ENCODE measurements at regions not wholly inside any gene's neighbourhood (a gene's known extent, or its start where the extent isn't known, plus 50 kb on each side); places are given as distances from the start of the nearest gene placed in this dataset.

DNA sequence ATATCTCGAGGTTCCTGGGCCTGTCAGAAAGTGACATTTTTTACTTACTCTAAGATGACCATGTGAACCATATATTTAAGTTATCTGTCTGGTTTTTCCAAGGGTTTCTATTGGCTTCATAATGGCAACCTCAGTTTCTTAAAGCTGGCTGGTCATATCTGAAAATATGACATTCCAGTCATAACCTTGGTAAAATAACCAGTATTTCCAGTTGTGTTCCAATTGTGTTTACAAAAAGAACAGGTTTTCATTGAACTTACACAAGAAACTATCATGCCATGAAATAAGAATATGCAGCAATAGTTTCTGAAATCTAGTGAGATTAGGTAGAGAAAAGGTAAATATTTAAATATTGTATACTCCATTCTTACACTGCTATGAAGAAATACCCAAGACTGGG, 61.7 kb upstream of the HMGN3 start:
- H3K4me3 ChIP-seq, result no peak overlapping the region
- H3K36me3 ChIP-seq, result no peaks in the 10 kb centered on the region
- H3K9me3 ChIP-seq, result no peaks in the 10 kb centered on the region
- DNase-seq (ENCODE audit: low spot score in 2 of 2), result no peak
- H3K27me3 ChIP-seq, result no peaks in the 10 kb centered on the region
- H3K4me1 ChIP-seq, result no peaks in the 10 kb centered on the region
- no peak overlapping the region for H3K27ac ChIP-seq
- intact Hi-C loops (cut with DNase I; ENCODE audit: low total_unique reads), result loop anchor here (10.0 kb wide), 1 partner anchor 549 kb away; no protein-coding TSS in a partner anchor
- TF ChIP-seq POLR2AphosphoS5 (IDR thresholded peaks at IDR 0.05) (no peak), POLR2A (IDR thresholded peaks at IDR 0.05) (no peak)
- TF ChIP-seq, protein P1, sequence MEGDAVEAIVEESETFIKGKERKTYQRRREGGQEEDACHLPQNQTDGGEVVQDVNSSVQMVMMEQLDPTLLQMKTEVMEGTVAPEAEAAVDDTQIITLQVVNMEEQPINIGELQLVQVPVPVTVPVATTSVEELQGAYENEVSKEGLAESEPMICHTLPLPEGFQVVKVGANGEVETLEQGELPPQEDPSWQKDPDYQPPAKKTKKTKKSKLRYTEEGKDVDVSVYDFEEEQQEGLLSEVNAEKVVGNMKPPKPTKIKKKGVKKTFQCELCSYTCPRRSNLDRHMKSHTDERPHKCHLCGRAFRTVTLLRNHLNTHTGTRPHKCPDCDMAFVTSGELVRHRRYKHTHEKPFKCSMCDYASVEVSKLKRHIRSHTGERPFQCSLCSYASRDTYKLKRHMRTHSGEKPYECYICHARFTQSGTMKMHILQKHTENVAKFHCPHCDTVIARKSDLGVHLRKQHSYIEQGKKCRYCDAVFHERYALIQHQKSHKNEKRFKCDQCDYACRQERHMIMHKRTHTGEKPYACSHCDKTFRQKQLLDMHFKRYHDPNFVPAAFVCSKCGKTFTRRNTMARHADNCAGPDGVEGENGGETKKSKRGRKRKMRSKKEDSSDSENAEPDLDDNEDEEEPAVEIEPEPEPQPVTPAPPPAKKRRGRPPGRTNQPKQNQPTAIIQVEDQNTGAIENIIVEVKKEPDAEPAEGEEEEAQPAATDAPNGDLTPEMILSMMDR (IDR thresholded peaks at IDR 0.05), result no peak

Measured in breast epithelium (tissue), 4 donors.